GM21390 (cell line): ENCODE measurements at regions not wholly inside any gene's neighbourhood (a gene's known extent, or its start where the extent isn't known, plus 50 kb on each side); places are given as distances from the start of the nearest gene placed in this dataset.

Experiments used
- ATAC-seq: cut with Tn5 transposase; IDR thresholded peaks from one replicate; pipeline ENCODE4 v1.9.1; 2021; ENCODE audit not compliant: unreplicated experiment

GRCh38 chr18:25650201-25650941 lies 298.4 kb upstream of the ZNF521 start:
- ATAC-seq = no peak

- no peak for ATAC-seq
Observed at GRCh38 chr18:25648716-25649260, 296.8 kb upstream of the ZNF521 start.

- ATAC-seq = no peak
Observed at GRCh38 chr18:25647404-25647803, 295.4 kb upstream of the ZNF521 start.

- no peak for ATAC-seq
Observed at GRCh38 chr18:25646971-25647370, 295.0 kb upstream of the ZNF521 start.

GRCh38 chr18:25639596-25639995 lies 287.6 kb upstream of the ZNF521 start:
- ATAC-seq = no peak

GRCh38 chr18:25633563-25633962 lies 281.6 kb upstream of the ZNF521 start:
- ATAC-seq = no peak

GRCh38 chr18:25630682-25631081 lies 278.7 kb upstream of the ZNF521 start:
- no peak for ATAC-seq

- ATAC-seq = no peak
Observed at GRCh38 chr18:25621682-25622081, 269.7 kb upstream of the ZNF521 start.

- ATAC-seq = no peak
Observed at GRCh38 chr18:25621144-25621543, 269.2 kb upstream of the ZNF521 start.

- no peak for ATAC-seq
Observed at GRCh38 chr18:25614168-25614567, 262.2 kb upstream of the ZNF521 start.

GRCh38 chr18:25612466-25612865 lies 260.5 kb upstream of the ZNF521 start:
- ATAC-seq = no peak

GRCh38 chr18:25608091-25608490 lies 256.1 kb upstream of the ZNF521 start:
- no peak for ATAC-seq

- ATAC-seq = no peak
Observed at GRCh38 chr18:25604894-25605597, 253.1 kb upstream of the ZNF521 start.

- ATAC-seq = no peak
Observed at GRCh38 chr18:25604196-25604893, 252.4 kb upstream of the ZNF521 start.

- no peak for ATAC-seq
Observed at GRCh38 chr18:25599443-25599842, 247.5 kb upstream of the ZNF521 start.

- ATAC-seq = no peak
Observed at GRCh38 chr18:25597476-25597875, 245.5 kb upstream of the ZNF521 start.

- ATAC-seq = no peak
Observed at GRCh38 chr18:25595274-25596060, 243.5 kb upstream of the ZNF521 start.

- no peak for ATAC-seq
Observed at GRCh38 chr18:25594351-25594750, 242.4 kb upstream of the ZNF521 start.

- no peak for ATAC-seq
Observed at GRCh38 chr18:25592804-25593360, 240.9 kb upstream of the ZNF521 start.

GRCh38 chr18:25590456-25590855 lies 238.5 kb upstream of the ZNF521 start:
- no peak for ATAC-seq

GRCh38 chr18:25587545-25587944 lies 235.6 kb upstream of the ZNF521 start:
- no peak for ATAC-seq
